Mesendoderm (in vitro differentiated cells): ENCODE measurements at regions not wholly inside any gene's neighbourhood (a gene's known extent, or its start where the extent isn't known, plus 50 kb on each side); places are given as distances from the start of the nearest gene placed in this dataset.

Source experiments
- DNase-seq: peaks from one replicate; pipeline ENCODE4 v3.0.0; 2013
- H2AK5ac ChIP-seq: 2 replicates; pipeline ENCODE4 v1.6.1; 2013; ENCODE audit warnings: low read length, inconsistent platforms
- H2BK120ac ChIP-seq: 2 replicates; pipeline ENCODE4 v1.6.1; 2013; ENCODE audit warnings: low read depth, mild to moderate bottlenecking, low read length, moderate library complexity, mixed read lengths
- H2BK15ac ChIP-seq: replicated peaks from 2 replicates; pipeline ENCODE4 v1.6.1; 2013; ENCODE audit warnings: low read depth, mild to moderate bottlenecking, moderate library complexity
- H2BK5ac ChIP-seq: 2 replicates; pipeline ENCODE4 v1.6.1; 2013; ENCODE audit warnings: low read length, inconsistent platforms
- H3K18ac ChIP-seq: 2 replicates; pipeline ENCODE4 v1.6.1; 2013; ENCODE audit warnings: mild to moderate bottlenecking, low read length, mixed read lengths
- H3K23ac ChIP-seq: one replicate; pipeline ENCODE4 v1.6.1; 2013; ENCODE audit warnings: low read length
- H3K27ac ChIP-seq: 2 replicates; pipeline ENCODE4 v1.5.1; 2013; ENCODE audit warnings: low read depth, mild to moderate bottlenecking, inconsistent platforms, low read length, moderate library complexity
- H3K27me3 ChIP-seq: 2 replicates; pipeline ENCODE4 v1.6.1; 2013; ENCODE audit warnings: low read length, control low read depth, mild to moderate bottlenecking, inconsistent platforms; ENCODE audit not compliant: insufficient read depth, poor library complexity
- H3K36me3 ChIP-seq: 2 replicates; pipeline ENCODE4 v1.6.1; 2013; ENCODE audit warnings: low read length, inconsistent platforms; ENCODE audit not compliant: control insufficient read depth, insufficient read depth
- H3K4ac ChIP-seq: one replicate; pipeline ENCODE4 v1.6.1; 2013; ENCODE audit warnings: low read depth, mild to moderate bottlenecking, low read length, moderate library complexity
- H3K4me1 ChIP-seq: 2 replicates; pipeline ENCODE4 v1.6.1; 2013; ENCODE audit warnings: low read depth, low read length, inconsistent platforms; ENCODE audit not compliant: control insufficient read depth
- H3K4me2 ChIP-seq: 2 replicates; pipeline ENCODE4 v1.6.1; 2013; ENCODE audit warnings: low read length
- H3K4me3 ChIP-seq: 2 replicates; pipeline ENCODE4 v1.5.1; 2013; ENCODE audit warnings: mild to moderate bottlenecking, low read length
- H3K56ac ChIP-seq: one replicate; pipeline ENCODE4 v1.6.1; 2013; ENCODE audit warnings: low read length
- H3K79me1 ChIP-seq: 2 replicates; pipeline ENCODE4 v1.6.1; 2013; ENCODE audit warnings: low read length, inconsistent platforms
- H3K79me2 ChIP-seq: 2 replicates; pipeline ENCODE4 v1.6.1; 2013; ENCODE audit warnings: mild to moderate bottlenecking, low read length; ENCODE audit not compliant: control insufficient read depth, insufficient read depth
- H3K9ac ChIP-seq: 2 replicates; pipeline ENCODE4 v1.6.1; 2013; ENCODE audit warnings: low read length, inconsistent platforms
- H4K5ac ChIP-seq: one replicate; pipeline ENCODE4 v1.6.1; 2013; ENCODE audit warnings: low read length
- H4K8ac ChIP-seq: one replicate; pipeline ENCODE4 v1.6.1; 2013; ENCODE audit warnings: low read depth, mild to moderate bottlenecking, control low read depth, low read length, moderate library complexity
- WGBS: extraction: QIAGEN DNeasy Blood & Tissue Kit; methylation state at CpG from one replicate; pipeline ENCODE4 v1.1.7; 2013; ENCODE audit warnings: low lambda C conversion rate, missing lambda C conversion rate; ENCODE audit not compliant: insufficient coverage; ENCODE audit errors: extremely low coverage; 5-methylcytosine and 5-hydroxymethylcytosine counted together

DNA sequence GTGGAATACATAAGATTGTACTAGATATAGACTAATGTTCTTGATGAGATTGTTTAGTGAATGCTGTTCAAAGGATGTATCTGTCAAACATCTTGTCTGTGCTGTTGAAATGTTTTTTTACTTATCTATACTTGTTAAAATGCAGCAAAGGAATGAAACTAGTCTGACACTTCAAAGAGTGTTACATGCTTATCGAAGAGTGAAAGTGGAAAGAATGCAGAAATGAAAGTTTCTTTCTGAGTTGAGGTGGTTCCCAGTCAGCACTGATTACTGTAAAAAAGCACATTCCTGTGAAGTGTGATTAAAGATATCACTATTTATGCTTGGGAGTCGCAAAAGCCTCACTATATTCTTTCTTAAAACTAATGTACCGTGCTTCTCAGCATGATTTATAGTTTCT lies 1225.2 kb downstream of the NCAM2 start:
- Histone ChIP-seq H3K27me3 (no peaks in the 10 kb centered on the region), H2BK5ac (no peak overlapping the region), H3K79me2 (no peaks in the 10 kb centered on the region), H3K79me1 (no peaks in the 10 kb centered on the region), H3K4me1 (no peaks in the 10 kb centered on the region), H3K18ac (no peak overlapping the region), H3K4me2 (no peak overlapping the region), H3K56ac (no peak overlapping the region), H4K5ac (no peak overlapping the region), H2BK120ac (no peak overlapping the region), H3K27ac (no peak overlapping the region), H2BK15ac (no peak overlapping the region), H3K23ac (no peak overlapping the region), H3K36me3 (no peaks in the 10 kb centered on the region), H4K8ac (no peak overlapping the region), H3K4me3 (no peak overlapping the region), H3K9ac (no peak overlapping the region), H2AK5ac (no peak overlapping the region), H3K4ac (no peak overlapping the region)
- peak; percentile 87 for DNase-seq
- no CpG with 5 or more reads among the region's 3 CpGs for WGBS

DNA sequence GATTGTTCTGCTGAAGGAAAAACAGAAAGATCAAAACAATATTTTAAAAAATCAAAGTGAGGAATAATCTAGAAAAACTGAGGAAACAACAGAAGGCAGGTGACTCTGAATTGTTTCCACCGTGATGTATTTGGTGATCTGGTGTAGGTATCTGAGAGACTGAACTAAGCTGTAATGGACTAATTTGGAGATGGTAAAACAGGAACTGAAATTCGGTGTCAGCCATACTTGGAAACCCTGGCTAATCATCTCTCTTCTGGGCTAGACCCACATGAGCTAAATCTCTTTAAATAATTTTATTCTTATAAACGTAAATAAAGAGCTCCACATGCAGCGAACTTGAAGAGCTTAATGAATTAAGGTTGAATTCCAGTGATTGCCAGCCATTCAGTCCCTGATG lies 1226.1 kb downstream of the NCAM2 start:
- H3K4me3 ChIP-seq = no peak overlapping the region
- no peak overlapping the region for H2BK120ac ChIP-seq
- H2BK5ac ChIP-seq = no peak overlapping the region
- DNase-seq = no peak
- no peak overlapping the region for H3K56ac ChIP-seq
- H3K36me3 ChIP-seq = no peaks in the 10 kb centered on the region
- H3K4me1 ChIP-seq = no peaks in the 10 kb centered on the region
- no peak overlapping the region for H3K4ac ChIP-seq
- no peak overlapping the region for H4K8ac ChIP-seq
- H3K27ac ChIP-seq = no peak overlapping the region
- H3K79me2 ChIP-seq = no peaks in the 10 kb centered on the region
- H2AK5ac ChIP-seq = no peak overlapping the region
- no CpG with 5 or more reads among the region's 4 CpGs for WGBS
- H3K4me2 ChIP-seq = no peak overlapping the region
- H3K79me1 ChIP-seq = no peaks in the 10 kb centered on the region
- H3K27me3 ChIP-seq = no peaks in the 10 kb centered on the region
- H3K23ac ChIP-seq = no peak overlapping the region
- no peak overlapping the region for H4K5ac ChIP-seq
- no peak overlapping the region for H3K18ac ChIP-seq
- H2BK15ac ChIP-seq = no peak overlapping the region
- H3K9ac ChIP-seq = no peak overlapping the region

DNA sequence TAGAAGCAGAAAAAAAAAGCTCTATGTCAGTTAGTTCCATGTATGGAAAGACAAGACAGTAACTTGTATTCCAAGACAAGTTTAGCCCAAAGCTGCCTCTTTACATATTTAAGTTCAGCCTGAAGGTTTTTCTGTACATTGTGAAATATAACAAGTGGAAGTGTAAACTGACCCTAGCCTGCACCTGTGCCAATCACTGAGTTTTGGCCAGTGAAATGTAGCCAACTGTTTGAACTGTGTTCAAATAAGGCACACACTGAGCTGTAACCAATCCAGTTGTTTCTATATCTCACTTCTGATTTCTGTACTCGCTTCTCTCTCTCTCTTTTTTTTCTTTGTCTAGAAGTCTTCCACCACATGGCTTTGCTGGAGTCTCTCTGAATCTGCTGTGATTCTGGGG lies 1227.1 kb downstream of the NCAM2 start:
- Histone ChIP-seq H3K56ac (no peak overlapping the region), H2AK5ac (no peak overlapping the region), H2BK15ac (no peak overlapping the region), H3K79me1 (no peaks in the 10 kb centered on the region), H2BK5ac (no peak overlapping the region), H3K4ac (no peak overlapping the region), H3K27me3 (no peaks in the 10 kb centered on the region), H3K23ac (no peak overlapping the region), H2BK120ac (no peak overlapping the region), H3K27ac (no peak overlapping the region), H3K79me2 (no peaks in the 10 kb centered on the region), H3K4me1 (no peaks in the 10 kb centered on the region), H4K8ac (no peak overlapping the region), H3K9ac (no peak overlapping the region), H3K18ac (no peak overlapping the region), H3K36me3 (no peaks in the 10 kb centered on the region), H3K4me3 (no peak overlapping the region), H4K5ac (no peak overlapping the region), H3K4me2 (no peak overlapping the region)
- WGBS = no CpG with 5 or more reads among the region's 1 CpG
- DNase-seq = no peak

DNA sequence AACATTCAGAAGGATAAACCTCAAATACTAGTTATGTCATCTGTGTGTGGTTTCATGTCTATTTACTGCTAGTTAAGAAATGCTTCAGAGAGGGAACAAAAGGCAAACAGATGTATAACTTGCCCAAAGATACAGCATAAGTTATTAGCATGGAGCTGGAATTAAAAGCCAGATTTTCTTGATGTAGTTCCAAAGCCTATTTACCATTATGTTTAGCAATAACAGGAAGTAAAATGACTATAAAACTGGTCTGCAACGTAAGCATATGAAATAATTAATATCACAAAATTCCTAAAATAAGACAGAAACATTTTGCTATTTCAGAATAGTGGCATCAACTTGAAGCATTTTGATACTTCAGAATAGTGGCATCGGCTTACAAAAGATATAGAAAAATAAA lies 1232.8 kb downstream of the NCAM2 start:
- H3K79me2 ChIP-seq = no peaks in the 10 kb centered on the region
- no peaks in the 10 kb centered on the region for H3K36me3 ChIP-seq
- H2AK5ac ChIP-seq = no peak overlapping the region
- H3K56ac ChIP-seq = no peak overlapping the region
- no peak overlapping the region for H3K4me2 ChIP-seq
- H2BK120ac ChIP-seq = no peak overlapping the region
- H3K27ac ChIP-seq = no peak overlapping the region
- no peaks in the 10 kb centered on the region for H3K4me1 ChIP-seq
- H3K18ac ChIP-seq = no peak overlapping the region
- H4K8ac ChIP-seq = no peak overlapping the region
- DNase-seq = no peak
- no peak overlapping the region for H3K4ac ChIP-seq
- no peak overlapping the region for H4K5ac ChIP-seq
- no CpG with 5 or more reads among the region's 2 CpGs for WGBS
- no peak overlapping the region for H2BK5ac ChIP-seq
- no peak overlapping the region for H3K4me3 ChIP-seq
- H3K79me1 ChIP-seq = no peaks in the 10 kb centered on the region
- H3K23ac ChIP-seq = no peak overlapping the region
- H3K27me3 ChIP-seq = no peaks in the 10 kb centered on the region
- no peak overlapping the region for H2BK15ac ChIP-seq
- no peak overlapping the region for H3K9ac ChIP-seq

DNA sequence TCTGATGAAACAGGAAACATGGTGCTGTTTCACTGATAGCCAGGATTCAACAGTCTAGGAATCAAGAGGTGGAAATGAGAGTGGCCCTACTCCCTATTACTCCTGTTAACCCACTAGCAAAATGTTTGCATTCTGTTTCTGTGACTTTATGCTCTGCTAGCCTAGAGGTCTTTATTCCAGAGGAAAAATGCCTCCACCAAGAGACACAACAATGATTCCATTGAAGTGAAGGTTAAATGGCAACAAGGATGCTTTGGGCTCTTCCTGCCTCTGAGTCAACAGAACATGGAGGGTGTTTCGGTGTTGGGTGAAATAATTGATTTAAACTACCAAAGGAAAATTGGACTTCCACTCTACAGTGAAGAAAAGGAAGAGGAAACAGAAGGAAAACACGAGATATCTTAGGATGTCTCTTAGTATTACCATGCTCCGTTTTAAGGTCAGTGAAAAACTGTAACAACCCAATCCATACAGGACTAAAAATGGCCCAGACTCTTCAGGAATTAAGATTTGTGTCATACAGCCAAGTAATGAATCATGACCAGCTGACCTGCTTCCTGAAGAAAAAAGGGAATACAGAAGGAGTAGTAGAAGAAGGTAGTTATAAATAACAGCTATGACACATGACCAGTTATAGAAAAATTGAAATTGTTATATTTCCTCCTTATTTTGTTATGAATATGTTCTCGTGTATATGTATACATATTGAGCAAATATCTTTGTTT lies 1237.8 kb downstream of the NCAM2 start:
- H3K36me3 ChIP-seq = no peaks in the 10 kb centered on the region
- H2BK5ac ChIP-seq = no peak overlapping the region
- no peaks in the 10 kb centered on the region for H3K27me3 ChIP-seq
- no peak overlapping the region for H4K8ac ChIP-seq
- no peaks in the 10 kb centered on the region for H3K4me1 ChIP-seq
- no peak overlapping the region for H3K18ac ChIP-seq
- no peak for DNase-seq
- no peak overlapping the region for H3K56ac ChIP-seq
- no peak overlapping the region for H3K4me2 ChIP-seq
- no peak overlapping the region for H3K4ac ChIP-seq
- no peaks in the 10 kb centered on the region for H3K79me1 ChIP-seq
- whole genome bisulfite sequencing = no CpG with 5 or more reads among the region's 4 CpGs
- no peak overlapping the region for H2AK5ac ChIP-seq
- no peak overlapping the region for H2BK15ac ChIP-seq
- no peak overlapping the region for H3K27ac ChIP-seq
- H3K79me2 ChIP-seq = no peaks in the 10 kb centered on the region
- H4K5ac ChIP-seq = no peak overlapping the region
- H3K9ac ChIP-seq = no peak overlapping the region
- H3K4me3 ChIP-seq = no peak overlapping the region
- no peak overlapping the region for H3K23ac ChIP-seq
- no peak overlapping the region for H2BK120ac ChIP-seq

DNA sequence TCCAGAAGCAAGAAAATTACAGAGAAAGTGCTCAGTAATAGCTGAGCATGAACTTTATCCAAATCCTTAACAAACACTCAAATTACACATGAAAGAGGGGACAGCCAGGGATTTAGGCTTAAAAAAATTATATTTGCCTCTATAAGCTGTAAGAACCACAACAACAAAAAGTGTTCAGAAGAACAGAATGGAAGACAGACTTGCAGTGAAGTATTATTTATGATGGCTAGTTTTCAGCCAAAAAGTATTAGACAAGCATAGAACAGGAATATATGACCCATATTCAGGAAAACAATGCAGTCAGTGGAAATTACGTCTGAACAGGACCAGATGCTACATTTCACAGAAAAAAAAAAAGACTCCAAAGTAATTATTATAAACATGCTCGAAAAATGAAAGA lies 1246.3 kb downstream of the NCAM2 start:
- Histone ChIP-seq H2BK15ac (no peak overlapping the region), H4K5ac (no peak overlapping the region), H3K27me3 (no peaks in the 10 kb centered on the region), H4K8ac (no peak overlapping the region), H3K56ac (no peak overlapping the region), H2BK5ac (no peak overlapping the region), H2BK120ac (no peak overlapping the region), H3K4me2 (no peak overlapping the region), H3K27ac (no peak overlapping the region), H3K36me3 (no peaks in the 10 kb centered on the region), H3K79me2 (no peaks in the 10 kb centered on the region), H3K18ac (no peak overlapping the region), H3K4me1 (no peaks in the 10 kb centered on the region), H3K23ac (no peak overlapping the region), H3K4me3 (no peak overlapping the region), H2AK5ac (no peak overlapping the region), H3K9ac (no peak overlapping the region), H3K79me1 (no peaks in the 10 kb centered on the region), H3K4ac (no peak overlapping the region)
- no CpG with 5 or more reads among the region's 2 CpGs for WGBS
- DNase-seq = no peak
